ENCODE measurements at regions not wholly inside any gene's neighbourhood (a gene's known extent, or its start where the extent isn't known, plus 50 kb on each side); places are given as distances from the start of the nearest gene placed in this dataset.

DNA sequence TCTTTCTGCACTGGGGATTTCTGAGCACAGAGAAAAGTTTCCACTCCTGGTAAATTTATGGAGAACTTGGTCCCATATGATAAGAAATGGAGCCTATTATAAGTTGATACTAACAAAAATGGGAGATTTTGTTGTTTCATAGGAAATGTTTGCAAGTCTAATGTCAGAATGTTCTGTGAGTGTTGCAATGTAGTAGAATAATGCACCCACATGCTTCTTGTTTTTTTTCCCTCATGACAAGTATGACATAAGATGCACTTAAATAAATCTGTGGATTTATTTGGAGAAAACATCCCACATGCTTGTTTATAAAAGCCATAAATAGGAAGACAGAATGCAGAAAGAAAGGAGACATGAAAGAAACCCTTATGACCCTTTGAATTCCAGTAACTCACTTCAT, 50.8 kb upstream of the KCNJ6 start:
- DNase-seq, result no peak

DNA sequence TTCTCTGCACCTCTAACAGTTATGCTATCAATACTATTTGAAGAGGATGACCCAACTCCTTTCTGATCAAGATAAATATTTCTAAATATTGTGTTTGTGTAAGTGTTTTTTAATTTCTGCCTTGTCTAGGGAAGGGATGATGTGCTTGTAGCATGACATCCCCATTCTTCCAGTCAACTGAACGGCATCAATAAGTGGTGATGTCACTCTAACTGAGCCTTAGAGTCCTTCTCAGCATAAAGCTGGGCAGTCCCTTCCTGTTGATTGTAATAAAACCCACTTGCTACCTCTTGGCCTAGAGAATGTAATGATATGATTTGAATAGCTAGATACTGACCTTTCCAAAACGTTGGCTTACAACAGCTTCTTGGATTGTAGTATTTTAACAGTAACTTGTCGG, 52.5 kb upstream of the KCNJ6 start:
- DNase-seq, result no peak

- no peak for DNase-seq
Measured at GRCh38 chr21:37970548-37970947, 54.3 kb upstream of the KCNJ6 start.

DNA sequence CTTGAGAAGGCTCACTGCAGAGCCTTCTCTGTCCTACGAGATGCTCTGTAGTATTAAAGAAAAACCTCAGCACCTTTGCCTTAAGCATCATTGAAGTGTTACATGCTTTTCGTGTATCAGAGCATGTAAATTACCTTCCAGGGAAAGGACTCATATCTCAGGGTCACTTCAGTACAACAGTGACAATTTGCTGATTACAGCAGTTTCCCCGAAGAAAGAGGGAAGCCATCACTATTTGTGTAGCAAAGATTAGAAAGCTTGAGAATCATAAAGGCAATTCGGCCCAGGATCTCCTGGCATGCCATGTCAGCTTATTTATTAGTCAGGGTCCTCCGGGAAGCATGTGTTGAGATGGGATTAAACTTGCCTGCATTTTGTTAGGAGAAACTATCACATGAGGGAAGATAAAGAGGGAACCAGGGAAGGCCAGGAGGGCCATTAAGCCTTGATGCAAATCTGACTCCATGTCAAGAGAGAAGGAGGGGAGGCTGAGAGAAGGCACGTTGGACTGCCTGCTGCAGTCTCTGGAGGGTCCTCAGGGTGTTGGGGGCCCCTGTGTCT, 55.2 kb upstream of the KCNJ6 start:
- DNase-seq, result no peak

DNA sequence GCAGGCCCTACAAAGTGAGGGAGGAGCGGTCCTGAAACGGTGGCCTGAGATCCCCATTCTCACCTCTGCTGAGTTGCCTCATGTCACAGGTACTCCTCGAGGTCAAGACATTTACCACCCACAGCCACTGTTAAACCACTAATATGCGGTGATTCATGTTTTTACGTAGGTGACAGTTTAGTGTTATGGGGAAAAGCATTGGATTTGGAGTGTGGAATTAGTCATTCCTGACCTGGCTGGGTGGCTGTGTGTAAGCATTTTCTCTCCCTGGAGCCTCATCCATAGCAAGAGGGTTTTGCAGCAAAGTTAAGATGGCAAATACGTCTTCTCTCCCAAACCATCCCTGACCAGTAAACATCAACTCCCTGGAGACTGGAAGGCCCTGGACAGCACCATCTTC, 57.8 kb upstream of the KCNJ6 start:
- no peak for DNase-seq

- no peak for DNase-seq
Measured at GRCh38 chr21:37982496-37983318, 66.5 kb upstream of the KCNJ6 start.

GRCh38 chr21:37983336-37984095, 67.3 kb upstream of the KCNJ6 start:
- no peak for DNase-seq

DNA sequence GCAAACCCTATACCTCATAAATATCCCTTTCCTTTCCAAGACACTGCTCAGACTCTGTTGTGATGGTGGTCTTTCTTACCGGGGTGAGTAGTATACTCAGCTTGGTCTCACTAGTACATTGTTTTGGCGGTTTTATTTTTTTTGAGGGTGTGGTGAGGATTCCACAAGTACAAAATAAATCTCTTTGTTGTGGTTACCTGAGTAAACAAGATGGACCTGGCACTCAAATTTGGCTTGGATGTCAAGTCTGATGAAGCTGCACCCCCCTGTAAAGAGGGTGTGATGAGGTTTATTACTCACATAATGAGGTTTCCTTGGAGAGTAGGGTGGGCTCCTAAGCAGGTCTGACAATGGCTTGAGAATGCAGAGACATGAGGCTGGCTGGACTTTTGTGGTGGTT, 68.2 kb upstream of the KCNJ6 start:
- no peak for DNase-seq

DNA sequence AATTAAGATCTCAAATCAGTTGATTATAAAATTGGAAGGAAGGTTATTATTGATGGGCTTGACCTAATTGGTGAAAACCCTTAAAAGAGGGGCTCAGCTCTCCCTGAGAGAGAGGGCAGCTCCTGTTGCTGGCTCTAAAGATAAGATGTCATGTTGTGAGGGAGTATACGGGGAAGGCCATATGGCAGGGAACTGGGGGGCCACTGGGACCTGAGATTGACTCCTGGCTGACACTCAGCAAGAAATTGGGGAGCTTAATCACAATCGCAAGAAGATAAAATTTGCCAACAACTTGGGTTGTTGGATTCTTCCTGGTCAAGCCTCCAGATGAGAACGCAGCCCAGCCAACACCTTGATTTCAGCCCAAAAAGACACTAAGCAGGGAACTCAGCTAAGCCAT, 69.7 kb upstream of the KCNJ6 start:
- DNase-seq, result no peak

GRCh38 chr21:37986751-37987399, 70.6 kb upstream of the KCNJ6 start:
- no peak for DNase-seq

GRCh38 chr21:37987668-37988067, 71.4 kb upstream of the KCNJ6 start:
- no peak for DNase-seq

DNA sequence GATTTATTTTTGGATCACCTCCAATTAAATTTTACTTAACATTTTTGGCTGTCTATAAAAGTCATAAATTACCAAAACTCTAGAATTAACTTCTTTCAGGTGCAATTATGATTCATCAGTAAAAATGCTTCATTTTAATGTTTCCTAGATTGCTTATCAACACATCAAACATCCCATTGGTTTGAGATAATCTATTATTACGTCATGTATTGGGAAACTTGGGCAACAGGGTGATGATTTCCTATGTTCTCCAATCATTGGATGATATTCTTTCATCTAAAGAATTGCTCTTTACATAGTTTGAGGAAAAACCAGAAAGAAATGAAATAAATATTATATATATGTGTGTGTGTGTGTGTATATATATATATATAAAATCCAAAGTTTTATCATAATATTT, 76.8 kb upstream of the KCNJ6 start:
- no peak for DNase-seq

DNA sequence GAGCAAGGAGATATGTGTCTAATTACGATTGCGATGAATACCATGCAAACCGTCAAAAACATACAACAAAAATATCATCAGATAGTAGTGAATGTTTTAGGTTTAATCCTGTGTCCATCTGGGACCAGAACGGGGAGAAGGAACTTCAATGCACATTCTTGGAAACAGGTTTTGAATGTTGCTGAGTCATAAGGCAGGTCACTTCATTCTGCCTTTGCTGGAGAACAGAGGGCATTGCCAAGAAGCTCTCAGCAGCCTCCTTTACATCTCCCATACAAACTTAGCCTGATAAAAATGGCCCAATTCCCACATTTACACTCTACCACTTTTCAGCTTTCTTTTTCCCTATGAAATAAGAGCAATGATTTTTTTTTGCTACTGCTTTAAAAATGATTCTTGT, 78.0 kb upstream of the KCNJ6 start:
- no peak for DNase-seq

GRCh38 chr21:38012672-38013071, 96.4 kb upstream of the KCNJ6 start:
- no peak for DNase-seq

GRCh38 chr21:38013741-38014140, 97.5 kb upstream of the KCNJ6 start:
- DNase-seq, result no peak

DNA sequence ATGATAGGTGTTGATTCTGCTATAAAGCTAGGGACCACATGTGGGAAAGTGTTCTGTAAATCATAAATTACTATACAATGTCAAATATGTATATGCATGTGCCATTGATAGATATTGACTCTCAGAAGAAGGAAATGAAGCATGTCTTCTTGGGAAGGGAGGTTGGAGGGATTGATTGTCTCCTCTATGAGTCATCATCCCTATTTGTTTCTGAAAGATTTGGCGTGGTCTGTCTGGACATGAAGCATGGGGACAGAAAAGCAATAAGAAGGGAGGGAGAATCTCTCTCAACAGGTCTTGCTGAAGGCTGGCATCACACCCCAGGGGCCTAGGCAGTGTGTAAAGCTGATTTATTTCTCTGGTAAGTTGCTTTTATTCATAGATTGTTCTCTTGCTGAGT, 98.0 kb upstream of the KCNJ6 start:
- DNase-seq, result no peak

DNA sequence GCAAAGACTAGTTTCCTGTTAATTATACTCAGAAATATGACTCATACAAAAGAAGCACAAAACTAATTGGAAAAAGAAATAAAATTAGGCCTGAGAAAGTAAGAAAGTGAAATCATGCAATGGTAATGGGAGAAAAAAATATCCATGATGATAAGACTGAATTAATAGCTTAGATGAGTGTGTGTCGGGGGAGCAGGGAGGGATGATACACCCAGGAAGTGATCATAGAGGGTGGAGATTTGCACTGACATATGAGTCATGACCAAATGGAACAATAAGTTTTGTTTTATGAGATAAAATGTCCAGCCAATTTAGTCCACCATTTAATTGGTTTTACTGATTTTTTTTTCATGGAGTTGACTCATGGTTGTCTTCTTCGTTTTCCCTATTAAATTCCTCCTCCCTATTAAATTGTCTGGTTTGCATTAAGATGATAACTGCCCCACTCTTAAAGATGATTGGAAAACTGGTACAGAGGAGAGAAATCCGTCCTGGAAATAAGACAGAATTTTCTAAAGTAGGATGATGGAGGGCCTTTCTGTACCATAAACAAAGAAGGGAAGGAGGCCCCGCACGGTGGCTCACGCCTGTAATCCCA, 111.7 kb upstream of the KCNJ6 start:
- no peak for DNase-seq

DNA sequence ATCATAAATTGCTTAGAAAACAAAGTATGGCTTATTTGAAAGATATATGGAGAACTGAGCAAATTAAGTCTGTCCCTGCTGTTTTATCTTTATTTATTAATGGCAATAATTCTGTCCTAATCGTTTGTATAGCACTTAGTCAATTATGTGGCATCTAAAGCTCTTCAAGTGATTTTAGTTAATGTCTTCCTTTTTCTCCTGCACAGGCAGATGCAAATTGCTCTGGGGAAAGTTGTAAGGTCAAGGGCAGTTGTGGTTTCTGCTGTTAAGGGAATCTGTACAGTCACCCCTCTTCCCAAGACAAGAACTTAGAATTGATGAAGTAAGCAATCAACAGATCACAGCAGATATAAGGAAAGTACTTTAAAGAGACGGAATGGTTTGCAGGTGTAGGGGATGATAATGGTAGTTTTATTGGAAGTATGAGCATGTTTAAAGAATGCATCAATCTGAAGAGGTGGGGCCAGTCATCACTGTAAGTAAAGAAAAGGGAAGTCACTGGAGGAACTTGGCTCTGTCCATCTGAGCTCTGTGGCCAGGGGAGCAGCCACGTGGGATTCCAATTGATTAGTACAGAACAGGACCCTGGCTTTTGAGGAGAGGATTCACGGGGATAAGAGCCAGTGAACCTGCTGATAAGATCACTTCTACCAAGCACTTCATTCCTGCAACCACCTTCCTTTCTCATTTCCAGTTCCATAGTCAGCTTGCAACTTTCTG, 116.0 kb upstream of the KCNJ6 start:
- DNase-seq, result no peak

DNA sequence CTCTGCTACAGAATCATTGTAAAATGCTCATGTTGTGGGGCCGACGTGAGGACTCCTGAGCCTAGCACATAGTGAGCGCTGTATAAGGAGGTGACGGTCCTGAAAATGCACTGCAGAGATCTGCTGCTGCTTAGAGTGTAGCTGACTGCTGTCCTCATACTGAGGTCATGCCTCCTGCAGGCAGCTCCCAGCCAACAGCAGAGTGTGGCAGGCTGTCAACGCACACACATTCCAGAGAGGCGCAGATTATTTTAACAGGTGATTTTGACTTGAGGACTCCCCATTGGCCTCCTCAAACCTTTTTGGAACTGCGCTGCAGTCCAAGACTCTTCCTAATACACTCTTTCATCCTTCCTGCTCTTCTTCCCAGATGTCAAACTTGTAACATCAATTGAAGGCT, 119.8 kb upstream of the KCNJ6 start:
- no peak for DNase-seq

DNA sequence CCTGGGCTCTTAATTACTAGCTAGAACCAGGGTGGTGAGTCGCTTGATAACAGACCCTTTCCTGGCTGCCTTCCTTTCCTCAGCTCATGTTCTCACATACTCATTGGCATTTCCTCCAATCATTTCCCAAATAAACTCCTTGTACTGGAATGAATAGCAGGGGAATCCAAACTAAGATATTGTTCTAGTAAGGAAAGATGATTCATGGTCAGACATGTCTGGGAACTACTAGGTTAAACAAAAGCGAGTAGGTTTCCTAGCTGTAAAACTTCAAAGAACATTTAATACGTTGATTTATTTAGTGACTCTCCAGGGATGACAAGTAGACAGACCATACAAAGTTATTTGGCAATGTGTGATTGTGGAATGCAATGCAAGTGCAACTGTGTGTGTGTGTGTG, 121.2 kb upstream of the KCNJ6 start:
- no peak for DNase-seq

GRCh38 chr21:38039369-38039768, 123.1 kb upstream of the KCNJ6 start:
- DNase-seq, result no peak

DNA sequence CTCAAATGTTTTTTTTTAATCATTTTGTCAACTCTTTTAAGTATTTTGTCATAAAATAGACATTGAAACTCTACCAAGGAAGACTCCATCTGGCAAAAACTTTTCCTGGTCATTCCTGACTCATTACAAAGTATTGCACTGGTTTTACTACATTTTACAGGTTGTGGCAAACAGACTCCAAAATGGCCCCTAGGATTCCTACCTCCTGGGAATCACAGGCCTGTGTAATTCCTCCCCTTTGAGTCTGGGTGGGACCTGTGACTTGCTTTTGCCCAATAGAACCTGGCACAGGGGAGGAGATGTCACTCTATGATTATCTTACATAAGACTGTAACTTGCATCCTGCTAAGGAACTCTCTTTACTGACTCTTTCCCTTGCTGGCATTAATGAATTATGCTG, 123.6 kb upstream of the KCNJ6 start:
- no peak for DNase-seq

DNA sequence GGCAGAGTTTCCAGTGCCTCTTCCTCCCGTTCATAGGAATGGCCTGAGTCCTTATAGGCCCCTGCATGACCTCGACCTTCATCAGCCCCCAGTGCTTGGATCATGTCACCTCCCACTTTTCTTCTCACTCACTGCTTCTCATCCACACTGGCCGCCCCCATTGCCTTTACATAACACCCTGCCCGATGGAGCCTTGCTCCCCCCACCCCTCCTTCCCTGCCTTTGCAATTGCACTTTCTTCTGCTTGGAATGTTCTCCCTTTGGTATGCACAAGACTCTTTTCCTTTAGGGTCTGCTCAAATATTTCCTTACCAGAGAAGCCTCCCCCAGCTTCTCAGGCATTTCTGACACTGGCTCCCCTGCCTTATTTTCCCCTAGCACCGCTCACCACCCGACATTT, 125.2 kb upstream of the KCNJ6 start:
- no peak for DNase-seq
